Suprapubic skin (tissue), 3 donors: ENCODE measurements at regions not wholly inside any gene's neighbourhood (a gene's known extent, or its start where the extent isn't known, plus 50 kb on each side); places are given as distances from the start of the nearest gene placed in this dataset.

ENCODE experiments used
- EP300 ChIP-seq: sonication (generic); formaldehyde crosslinking; IDR thresholded peaks from one replicate; pipeline ENCODE4 v1.6.1; 2017; ENCODE audit warnings: antibody characterized with exemption
- POLR2A ChIP-seq, 2 donors: fragments of 450-650 bp; IDR thresholded peaks; one replicate each; pipeline ENCODE4 v1.6.1; 2017; ENCODE audit warnings: antibody characterized with exemption in 2 of 2, mild to moderate bottlenecking in 2 of 2, moderate library complexity in 2 of 2
- TF ChIP-seq, protein P1 (sequence below), 2 donors: fragments of 200-600 bp in 1 of 2; fragments of 450-650 bp in 1 of 2; sonication (generic) in 1 of 2; IDR thresholded peaks; one replicate each; pipeline ENCODE4 v1.5.1; 2016 to 2019; ENCODE audit warnings: antibody characterized with exemption in 2 of 2, mild to moderate bottlenecking in 1 of 2, moderate library complexity in 1 of 2

DNA sequence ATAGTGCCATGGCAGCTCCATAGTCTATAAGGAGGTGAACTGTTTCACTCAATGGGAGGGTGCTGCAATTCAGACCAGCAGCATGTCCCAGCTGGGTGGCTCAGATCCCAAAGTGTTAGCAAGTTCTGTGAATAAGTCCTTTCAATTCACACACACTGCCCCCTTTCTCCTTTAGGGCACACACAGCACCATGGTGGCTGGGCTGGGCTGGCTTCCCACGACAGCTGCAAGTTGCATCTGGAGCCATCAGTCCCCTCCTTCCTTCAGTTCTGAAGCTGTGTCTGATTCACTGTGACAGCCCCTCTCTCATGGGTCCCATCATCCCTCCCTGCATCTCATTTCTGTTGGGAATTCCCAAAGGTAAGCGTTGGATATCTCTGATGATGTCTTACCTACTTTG, 324.1 kb upstream of the NCAM1 start:
- TF ChIP-seq, protein P1, sequence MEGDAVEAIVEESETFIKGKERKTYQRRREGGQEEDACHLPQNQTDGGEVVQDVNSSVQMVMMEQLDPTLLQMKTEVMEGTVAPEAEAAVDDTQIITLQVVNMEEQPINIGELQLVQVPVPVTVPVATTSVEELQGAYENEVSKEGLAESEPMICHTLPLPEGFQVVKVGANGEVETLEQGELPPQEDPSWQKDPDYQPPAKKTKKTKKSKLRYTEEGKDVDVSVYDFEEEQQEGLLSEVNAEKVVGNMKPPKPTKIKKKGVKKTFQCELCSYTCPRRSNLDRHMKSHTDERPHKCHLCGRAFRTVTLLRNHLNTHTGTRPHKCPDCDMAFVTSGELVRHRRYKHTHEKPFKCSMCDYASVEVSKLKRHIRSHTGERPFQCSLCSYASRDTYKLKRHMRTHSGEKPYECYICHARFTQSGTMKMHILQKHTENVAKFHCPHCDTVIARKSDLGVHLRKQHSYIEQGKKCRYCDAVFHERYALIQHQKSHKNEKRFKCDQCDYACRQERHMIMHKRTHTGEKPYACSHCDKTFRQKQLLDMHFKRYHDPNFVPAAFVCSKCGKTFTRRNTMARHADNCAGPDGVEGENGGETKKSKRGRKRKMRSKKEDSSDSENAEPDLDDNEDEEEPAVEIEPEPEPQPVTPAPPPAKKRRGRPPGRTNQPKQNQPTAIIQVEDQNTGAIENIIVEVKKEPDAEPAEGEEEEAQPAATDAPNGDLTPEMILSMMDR (IDR thresholded peaks at IDR 0.05), result no peak
- TF ChIP-seq POLR2A (IDR thresholded peaks at IDR 0.05) (no peak), EP300 (no peak)
